ENCODE measurements at regions not wholly inside any gene's neighbourhood (a gene's known extent, or its start where the extent isn't known, plus 50 kb on each side); places are given as distances from the start of the nearest gene placed in this dataset.

DNA sequence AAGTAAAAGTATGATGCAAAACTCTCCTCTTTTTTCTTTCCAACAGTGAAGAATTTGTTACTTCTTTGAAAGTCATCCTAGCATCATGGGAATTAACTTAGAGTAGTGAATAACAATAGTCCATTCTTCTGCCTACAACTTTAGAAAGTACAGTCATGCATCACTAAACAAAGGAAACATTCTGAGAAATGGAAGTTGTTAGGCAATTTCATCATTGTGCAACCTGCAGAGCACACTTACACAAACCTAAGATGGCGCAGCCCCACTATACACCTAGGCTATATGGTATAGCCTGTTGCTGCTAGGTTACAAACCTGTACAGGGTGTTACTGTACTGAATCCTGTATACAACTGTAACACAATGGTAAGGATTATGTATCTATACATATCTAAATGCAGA is 1209.3 kb upstream of the C9orf72 start:
- 88 to 94% methylated on average over 1 of the region's 1 CpG for WGBS, 2 donors
- intact Hi-C loops (cut with DNase I): no loop called here
- H3K27ac ChIP-seq: no peak overlapping the region

DNA sequence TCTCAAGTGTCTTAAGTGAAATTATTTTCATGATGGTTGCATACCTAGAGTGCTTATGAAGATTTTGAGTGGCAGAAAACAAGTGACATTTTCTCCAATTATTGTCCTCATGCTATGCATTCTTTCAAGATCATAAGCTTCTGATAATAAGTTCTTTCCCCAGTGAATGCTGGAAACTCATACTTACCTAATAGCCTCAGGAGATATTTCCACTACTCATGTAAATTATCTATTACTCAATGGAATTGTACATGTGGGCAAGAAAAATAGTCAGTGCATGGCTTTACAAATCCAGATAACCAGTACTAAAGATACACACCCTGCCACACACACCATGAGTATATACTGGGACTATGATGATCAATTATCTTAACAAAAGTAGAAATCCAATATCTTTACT is 1219.4 kb upstream of the C9orf72 start:
- H3K4me3 ChIP-seq: no peak overlapping the region

More for the DNA sequence above, 1209.3 kb upstream of the C9orf72 start:
- H3K36me3 ChIP-seq: no peaks in the 10 kb centered on the region
- H3K9me3 ChIP-seq: no peaks in the 10 kb centered on the region
- no peak for TF ChIP-seq POLR2AphosphoS5 (IDR thresholded peaks at IDR 0.05)
- TF ChIP-seq, protein P1, sequence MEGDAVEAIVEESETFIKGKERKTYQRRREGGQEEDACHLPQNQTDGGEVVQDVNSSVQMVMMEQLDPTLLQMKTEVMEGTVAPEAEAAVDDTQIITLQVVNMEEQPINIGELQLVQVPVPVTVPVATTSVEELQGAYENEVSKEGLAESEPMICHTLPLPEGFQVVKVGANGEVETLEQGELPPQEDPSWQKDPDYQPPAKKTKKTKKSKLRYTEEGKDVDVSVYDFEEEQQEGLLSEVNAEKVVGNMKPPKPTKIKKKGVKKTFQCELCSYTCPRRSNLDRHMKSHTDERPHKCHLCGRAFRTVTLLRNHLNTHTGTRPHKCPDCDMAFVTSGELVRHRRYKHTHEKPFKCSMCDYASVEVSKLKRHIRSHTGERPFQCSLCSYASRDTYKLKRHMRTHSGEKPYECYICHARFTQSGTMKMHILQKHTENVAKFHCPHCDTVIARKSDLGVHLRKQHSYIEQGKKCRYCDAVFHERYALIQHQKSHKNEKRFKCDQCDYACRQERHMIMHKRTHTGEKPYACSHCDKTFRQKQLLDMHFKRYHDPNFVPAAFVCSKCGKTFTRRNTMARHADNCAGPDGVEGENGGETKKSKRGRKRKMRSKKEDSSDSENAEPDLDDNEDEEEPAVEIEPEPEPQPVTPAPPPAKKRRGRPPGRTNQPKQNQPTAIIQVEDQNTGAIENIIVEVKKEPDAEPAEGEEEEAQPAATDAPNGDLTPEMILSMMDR (IDR thresholded peaks at IDR 0.05): no peak
- TF ChIP-seq POLR2A (IDR thresholded peaks at IDR 0.05): no peak
- TF ChIP-seq EP300 (IDR thresholded peaks at IDR 0.05): no peak
- no peak overlapping the region for H3K4me3 ChIP-seq
- no peaks in the 10 kb centered on the region for H3K4me1 ChIP-seq
- no peaks in the 10 kb centered on the region for H3K27me3 ChIP-seq
- DNase-seq: no peak

DNA sequence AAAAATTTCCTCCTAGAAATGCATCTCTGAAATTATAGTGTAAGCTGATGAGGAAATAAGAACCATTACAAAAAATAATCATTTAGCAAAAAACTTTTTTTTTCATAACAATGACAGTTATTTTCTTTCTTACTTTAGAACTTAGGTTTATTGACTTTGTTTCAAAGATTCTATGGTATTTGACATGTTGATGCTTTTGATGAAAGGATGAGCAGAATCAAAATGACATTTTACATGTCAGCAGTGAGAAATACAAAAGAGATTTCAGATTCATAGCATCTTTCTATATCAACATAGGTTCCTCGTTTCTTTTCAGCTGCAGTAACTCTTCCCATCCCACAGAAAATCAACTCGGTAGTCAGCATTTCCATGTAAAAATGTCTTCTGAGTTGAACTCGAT is 1226.6 kb upstream of the C9orf72 start:
- Histone ChIP-seq H3K4me3 (no peak overlapping the region), H3K27me3 (no peaks in the 10 kb centered on the region), H3K36me3 (no peaks in the 10 kb centered on the region), H3K4me1 (no peaks in the 10 kb centered on the region), H3K27ac (no peak overlapping the region), H3K9me3 (no peaks in the 10 kb centered on the region)
- no peak for DNase-seq
- TF ChIP-seq, protein P1 (IDR thresholded peaks at IDR 0.05): no peak
- TF ChIP-seq EP300 (IDR thresholded peaks at IDR 0.05) (no peak), POLR2A (IDR thresholded peaks at IDR 0.05) (no peak), POLR2AphosphoS5 (IDR thresholded peaks at IDR 0.05) (no peak)
- WGBS, 2 donors: 57 to 68% methylated on average over 3 of the region's 3 CpGs
- intact Hi-C loops (cut with DNase I): no loop called here

More for the DNA sequence above, 1219.4 kb upstream of the C9orf72 start:
- Histone ChIP-seq H3K27me3 (no peaks in the 10 kb centered on the region), H3K9me3 (no peaks in the 10 kb centered on the region), H3K36me3 (no peaks in the 10 kb centered on the region), H3K27ac (no peak overlapping the region), H3K4me1 (no peaks in the 10 kb centered on the region)
- intact Hi-C loops (cut with DNase I): no loop called here
- TF ChIP-seq EP300 (IDR thresholded peaks at IDR 0.05): no peak
- TF ChIP-seq POLR2AphosphoS5 (IDR thresholded peaks at IDR 0.05): no peak
- TF ChIP-seq POLR2A (IDR thresholded peaks at IDR 0.05): no peak
- TF ChIP-seq, protein P1 (IDR thresholded peaks at IDR 0.05): no peak
- no peak for DNase-seq

DNA sequence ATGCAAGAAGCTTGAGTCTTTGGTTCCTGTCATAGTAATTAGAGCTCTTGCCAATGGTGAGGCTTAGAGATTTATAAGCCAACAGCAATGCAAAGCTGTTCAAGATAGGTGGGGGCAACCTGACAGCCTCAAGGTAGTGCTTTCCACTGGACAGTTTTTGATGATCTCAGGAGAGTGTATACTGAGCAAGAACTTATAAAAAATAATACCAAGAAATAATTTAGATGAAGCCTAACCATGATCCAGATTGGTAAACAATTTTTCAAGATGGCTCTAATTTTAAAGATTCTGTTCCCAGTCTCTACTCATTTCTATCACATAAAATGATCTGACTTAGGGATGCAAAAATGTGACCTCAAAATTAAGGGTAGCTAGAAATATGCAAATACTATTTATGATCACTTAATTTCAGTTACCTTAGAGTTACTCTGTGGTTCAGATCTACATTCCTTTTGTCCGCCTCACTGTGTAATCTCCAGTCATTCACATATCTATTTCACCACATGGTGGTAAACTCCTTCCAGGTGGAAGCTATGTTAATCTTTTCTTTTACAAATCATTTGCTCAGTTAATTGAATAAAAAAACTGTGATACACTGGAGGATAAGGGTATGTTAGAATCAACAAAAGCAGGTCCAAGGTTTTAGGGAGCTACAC is 1228.0 kb upstream of the C9orf72 start:
- H3K27ac ChIP-seq: no peak overlapping the region
- no peaks in the 10 kb centered on the region for H3K27me3 ChIP-seq
- no peak overlapping the region for H3K4me3 ChIP-seq
- DNase-seq: no peak
- no peaks in the 10 kb centered on the region for H3K4me1 ChIP-seq
- H3K36me3 ChIP-seq: no peaks in the 10 kb centered on the region
- 80 to 92% methylated on average over 1 of the region's 1 CpG for WGBS, 2 donors
- intact Hi-C loops (cut with DNase I): no loop called here
- no peak for TF ChIP-seq EP300 (IDR thresholded peaks at IDR 0.05)
- TF ChIP-seq, protein P1 (IDR thresholded peaks at IDR 0.05): no peak
- H3K9me3 ChIP-seq: no peaks in the 10 kb centered on the region

DNA sequence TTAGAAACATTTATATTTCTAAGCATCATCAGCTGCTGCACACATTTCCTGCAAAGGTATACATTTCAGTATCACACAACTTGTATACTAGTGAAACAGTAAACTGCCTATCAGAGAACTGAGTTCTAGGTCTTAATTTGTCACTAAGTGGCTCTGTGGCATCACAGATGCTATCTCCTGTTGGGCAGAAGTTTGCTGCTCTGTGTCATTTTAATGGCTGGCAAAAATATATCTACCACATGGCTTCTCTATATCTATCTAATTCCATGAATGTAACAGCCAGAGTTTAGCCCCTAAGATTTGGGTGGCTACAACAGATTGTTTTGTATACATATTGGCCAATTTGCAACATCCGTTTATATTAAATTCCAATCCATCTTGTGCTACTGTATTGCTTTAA is 1231.9 kb upstream of the C9orf72 start:
- DNase-seq: no peak
- no peaks in the 10 kb centered on the region for H3K36me3 ChIP-seq
- 81% methylated on average over 1 of the region's 1 CpG for WGBS, 2 donors
- H3K4me3 ChIP-seq: no peak overlapping the region
- intact Hi-C loops (cut with DNase I): no loop called here
- no peak overlapping the region for H3K27ac ChIP-seq
- no peaks in the 10 kb centered on the region for H3K27me3 ChIP-seq
- H3K4me1 ChIP-seq: peaks cover 0 to 16% (median 8%) of the 10 kb centered on the region in 4 donors
- TF ChIP-seq POLR2A (IDR thresholded peaks at IDR 0.05) (no peak), EP300 (IDR thresholded peaks at IDR 0.05) (no peak), POLR2AphosphoS5 (IDR thresholded peaks at IDR 0.05) (no peak)
- TF ChIP-seq, protein P1 (IDR thresholded peaks at IDR 0.05): no peak
- H3K9me3 ChIP-seq: no peaks in the 10 kb centered on the region

All from sigmoid colon (tissue), 6 donors.